H9 (cell line): ENCODE measurements at regions not wholly inside any gene's neighbourhood (a gene's known extent, or its start where the extent isn't known, plus 50 kb on each side); places are given as distances from the start of the nearest gene placed in this dataset.

ENCODE experiments used
- DNase-seq: peaks from one replicate; pipeline ENCODE4 v3.0.0-alpha.2; 2017
- H2AFZ ChIP-seq: one replicate; pipeline ENCODE4 v1.6.1; 2013; ENCODE audit warnings: mild to moderate bottlenecking, low read length, control low read depth, moderate library complexity
- H2AK5ac ChIP-seq: 2 replicates; pipeline ENCODE4 v1.6.1; 2013; ENCODE audit warnings: low read length, control low read depth, mixed read lengths; ENCODE audit not compliant: insufficient read length
- H2BK120ac ChIP-seq: one replicate; pipeline ENCODE4 v1.6.1; 2013; ENCODE audit warnings: low read depth, mild to moderate bottlenecking, low read length, control low read depth, inconsistent platforms; ENCODE audit not compliant: poor library complexity, severe bottlenecking
- H2BK12ac ChIP-seq: 2 replicates; pipeline ENCODE4 v1.6.1; 2013; ENCODE audit warnings: low read length, control low read depth, mixed read lengths, low read depth; ENCODE audit not compliant: insufficient read length
- H2BK15ac ChIP-seq: 2 replicates; pipeline ENCODE4 v1.6.1; 2013; ENCODE audit warnings: low read depth, low read length, control low read depth
- H2BK20ac ChIP-seq: one replicate; pipeline ENCODE4 v1.6.1; 2013; ENCODE audit warnings: low read depth, mild to moderate bottlenecking, low read length, control low read depth, inconsistent platforms; ENCODE audit not compliant: poor library complexity, severe bottlenecking
- H2BK5ac ChIP-seq: 2 replicates; pipeline ENCODE4 v1.6.1; 2013; ENCODE audit warnings: low read length, control low read depth, mixed read lengths; ENCODE audit not compliant: insufficient read length
- H3K14ac ChIP-seq: 2 replicates; pipeline ENCODE4 v1.6.1; 2013; ENCODE audit warnings: low read length, control low read depth; ENCODE audit not compliant: insufficient read depth
- H3K18ac ChIP-seq: 2 replicates; pipeline ENCODE4 v1.6.1; 2013; ENCODE audit warnings: low read depth, mild to moderate bottlenecking, mixed read lengths, low read length, control low read depth; ENCODE audit not compliant: insufficient read length
- H3K23ac ChIP-seq: 2 replicates; pipeline ENCODE4 v1.6.1; 2013; ENCODE audit warnings: low read length, control low read depth, mixed read lengths, low read depth; ENCODE audit not compliant: insufficient read length
- H3K23me2 ChIP-seq: 2 replicates; pipeline ENCODE4 v1.6.1; 2013; ENCODE audit warnings: low read depth, mild to moderate bottlenecking, mixed read lengths, low read length, control low read depth; ENCODE audit not compliant: insufficient read length, poor library complexity, severe bottlenecking
- H3K27ac ChIP-seq: 2 replicates; pipeline ENCODE4 v1.5.1; 2013; ENCODE audit warnings: low read length, control low read depth, mixed read lengths, low read depth; ENCODE audit not compliant: insufficient read length
- H3K27me3 ChIP-seq: 2 replicates; pipeline ENCODE4 v1.6.1; 2013; ENCODE audit warnings: low read length, control low read depth, inconsistent platforms; ENCODE audit not compliant: insufficient read depth
- H3K4ac ChIP-seq: 2 replicates; pipeline ENCODE4 v1.6.1; 2013; ENCODE audit warnings: low read depth, mild to moderate bottlenecking, control low read depth, inconsistent platforms, low read length, moderate library complexity
- H3K4me1 ChIP-seq: 2 replicates; pipeline ENCODE4 v1.6.1; 2013; ENCODE audit warnings: low read length, control low read depth, inconsistent platforms; ENCODE audit not compliant: insufficient read depth
- H3K4me2 ChIP-seq: 2 replicates; pipeline ENCODE4 v1.6.1; 2013; ENCODE audit warnings: low read length, control low read depth, mixed read lengths; ENCODE audit not compliant: insufficient read length, insufficient read depth
- H3K56ac ChIP-seq: 2 replicates; pipeline ENCODE4 v1.6.1; 2013; ENCODE audit warnings: low read depth, mild to moderate bottlenecking, mixed read lengths, low read length, control low read depth; ENCODE audit not compliant: insufficient read length
- H3K79me1 ChIP-seq: 2 replicates; pipeline ENCODE4 v1.6.1; 2013; ENCODE audit warnings: low read depth, mild to moderate bottlenecking, moderate library complexity, low read length, control low read depth, inconsistent platforms; ENCODE audit not compliant: insufficient read depth, poor library complexity, severe bottlenecking
- H3K79me2 ChIP-seq: 2 replicates; pipeline ENCODE4 v1.6.1; 2013; ENCODE audit warnings: low read length, control low read depth, inconsistent platforms; ENCODE audit not compliant: insufficient read depth
- H3K9ac ChIP-seq: 2 replicates; pipeline ENCODE4 v1.6.1; 2013; ENCODE audit warnings: low read length, control low read depth, mixed read lengths; ENCODE audit not compliant: insufficient read length; ENCODE audit errors: extremely low read depth
- H3K9me3 ChIP-seq: one replicate; pipeline ENCODE4 v1.6.1; 2013; ENCODE audit warnings: low read depth, low read length, inconsistent platforms; ENCODE audit not compliant: control insufficient read depth
- H3T11ph ChIP-seq: one replicate; pipeline ENCODE4 v1.6.1; 2013; ENCODE audit warnings: mild to moderate bottlenecking, low read length, control low read depth, inconsistent platforms
- H4K20me1 ChIP-seq: one replicate; pipeline ENCODE4 v1.6.1; 2013; ENCODE audit not compliant: control insufficient read depth, insufficient read length, insufficient read depth
- H4K5ac ChIP-seq: 2 replicates; pipeline ENCODE4 v1.6.1; 2013; ENCODE audit warnings: low read depth, mild to moderate bottlenecking, mixed read lengths, low read length, control low read depth; ENCODE audit not compliant: insufficient read length
- H4K8ac ChIP-seq: replicated peaks from 2 replicates; pipeline ENCODE4 v1.6.1; 2013; ENCODE audit warnings: low read length, control low read depth, mixed read lengths, low read depth; ENCODE audit not compliant: insufficient read length
- H4K91ac ChIP-seq: 2 replicates; pipeline ENCODE4 v1.6.1; 2013; ENCODE audit warnings: low read depth, mild to moderate bottlenecking, moderate library complexity, mixed read lengths, low read length, control low read depth; ENCODE audit not compliant: insufficient read length
- H3K27ac Mint-ChIP-seq, 3 experiments: 2 replicates in 2 of 3; 3 replicates in 1 of 3; pipeline ENCODE4 v1.8.0; 2020 to 2021; ENCODE audit warnings: mixed read lengths in 3 of 3, mild to moderate bottlenecking in 1 of 3, moderate library complexity in 1 of 3
- H3K27me3 Mint-ChIP-seq: 2 replicates; pipeline ENCODE4 v1.8.0; 2021; ENCODE audit warnings: low read depth, mild to moderate bottlenecking, moderate library complexity, mixed read lengths
- H3K36me3 Mint-ChIP-seq, 3 experiments: 2 replicates in 2 of 3; 3 replicates in 1 of 3; pipeline ENCODE4 v1.8.0; 2020 to 2021; ENCODE audit warnings: low read depth in 3 of 3, mixed read lengths in 3 of 3; ENCODE audit not compliant: insufficient read depth in 1 of 3
- H3K4me1 Mint-ChIP-seq, 2 experiments: 2 replicates each; pipeline ENCODE4 v1.8.0; 2020; ENCODE audit warnings: mixed read lengths in 2 of 2
- H3K4me3 Mint-ChIP-seq, 2 experiments: 2 replicates in 1 of 2; 3 replicates in 1 of 2; pipeline ENCODE4 v1.8.0; 2020 to 2021; ENCODE audit warnings: mild to moderate bottlenecking in 2 of 2, mixed read lengths in 2 of 2, moderate library complexity in 1 of 2
- H3K9me3 Mint-ChIP-seq, 2 experiments: 2 replicates in 1 of 2; 3 replicates in 1 of 2; pipeline ENCODE4 v1.8.0; 2020; ENCODE audit warnings: mild to moderate bottlenecking in 2 of 2, mixed read lengths in 2 of 2, moderate library complexity in 1 of 2
- WGBS: extraction: QIAGEN DNeasy Blood & Tissue Kit; methylation state at CpG from one replicate; pipeline ENCODE4 v1.1.7; 2013; ENCODE audit warnings: missing lambda C conversion rate, low lambda C conversion rate, mixed read lengths; ENCODE audit not compliant: insufficient read length; ENCODE audit errors: extremely low coverage; 5-methylcytosine and 5-hydroxymethylcytosine counted together
- TF ChIP-seq, protein P1 (sequence below): fragments of 200-600 bp; sonication (generic); conservative IDR thresholded peaks from 3 replicates; pipeline ENCODE4 v1.8.0; 2021; ENCODE audit warnings: antibody characterized with exemption, mild to moderate bottlenecking

DNA sequence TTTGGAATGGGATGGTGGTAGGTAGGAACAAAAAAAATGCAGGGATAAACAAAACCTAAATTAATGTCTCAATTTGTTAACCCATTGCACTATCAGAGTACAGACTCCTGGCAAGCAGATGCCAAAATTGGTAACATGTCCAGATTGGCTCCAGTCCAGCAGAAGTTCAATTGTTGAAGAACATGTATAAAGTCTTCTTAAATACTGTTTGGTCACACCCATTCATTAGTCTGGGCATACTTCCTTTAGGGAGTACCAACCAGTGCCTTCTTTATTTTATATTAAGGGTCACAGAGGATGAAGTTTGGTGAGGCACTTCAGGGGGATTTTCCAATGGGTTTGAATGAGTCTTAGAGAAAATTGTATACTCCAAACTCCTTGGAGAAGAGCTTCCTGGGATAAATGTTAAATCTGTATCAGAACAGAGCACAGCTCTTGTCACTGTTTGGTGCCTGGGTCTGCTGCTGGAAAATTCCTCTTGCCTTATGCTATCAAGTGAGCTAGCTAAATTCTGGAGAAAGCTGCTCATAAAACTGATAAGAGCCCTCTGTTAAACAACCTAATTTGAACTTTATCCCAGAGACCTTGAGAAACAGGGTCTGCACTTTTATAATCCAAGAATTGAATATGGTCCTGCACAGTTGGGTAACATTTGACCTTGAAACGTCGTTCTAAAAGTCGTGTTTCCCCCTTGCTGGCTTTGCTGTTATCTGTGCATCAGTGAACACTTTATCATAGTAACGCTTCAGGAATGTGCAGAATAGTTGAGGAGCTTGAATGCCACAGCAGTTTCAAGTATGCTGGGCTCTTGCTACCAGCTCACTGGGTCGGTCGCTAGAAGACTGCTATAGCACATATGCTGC lies 334.1 kb upstream of the CITED2 start:
- TF ChIP-seq, protein P1, sequence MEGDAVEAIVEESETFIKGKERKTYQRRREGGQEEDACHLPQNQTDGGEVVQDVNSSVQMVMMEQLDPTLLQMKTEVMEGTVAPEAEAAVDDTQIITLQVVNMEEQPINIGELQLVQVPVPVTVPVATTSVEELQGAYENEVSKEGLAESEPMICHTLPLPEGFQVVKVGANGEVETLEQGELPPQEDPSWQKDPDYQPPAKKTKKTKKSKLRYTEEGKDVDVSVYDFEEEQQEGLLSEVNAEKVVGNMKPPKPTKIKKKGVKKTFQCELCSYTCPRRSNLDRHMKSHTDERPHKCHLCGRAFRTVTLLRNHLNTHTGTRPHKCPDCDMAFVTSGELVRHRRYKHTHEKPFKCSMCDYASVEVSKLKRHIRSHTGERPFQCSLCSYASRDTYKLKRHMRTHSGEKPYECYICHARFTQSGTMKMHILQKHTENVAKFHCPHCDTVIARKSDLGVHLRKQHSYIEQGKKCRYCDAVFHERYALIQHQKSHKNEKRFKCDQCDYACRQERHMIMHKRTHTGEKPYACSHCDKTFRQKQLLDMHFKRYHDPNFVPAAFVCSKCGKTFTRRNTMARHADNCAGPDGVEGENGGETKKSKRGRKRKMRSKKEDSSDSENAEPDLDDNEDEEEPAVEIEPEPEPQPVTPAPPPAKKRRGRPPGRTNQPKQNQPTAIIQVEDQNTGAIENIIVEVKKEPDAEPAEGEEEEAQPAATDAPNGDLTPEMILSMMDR: no peak
- Histone ChIP-seq H3K4me1 (no peaks in the 10 kb centered on the region), H2BK15ac (no peak overlapping the region), H3K4me2 (no peak overlapping the region), H3T11ph (no peak overlapping the region), H4K20me1 (no peaks in the 10 kb centered on the region), H2AK5ac (no peak overlapping the region), H3K9ac (no peak overlapping the region), H4K8ac (no peak overlapping the region), H4K5ac (no peak overlapping the region), H2AFZ (no peak overlapping the region), H2BK12ac (no peak overlapping the region), H3K79me1 (no peaks in the 10 kb centered on the region), H3K23ac (no peak overlapping the region), H3K9me3 (no peaks in the 10 kb centered on the region), H3K79me2 (no peaks in the 10 kb centered on the region), H2BK20ac (no peak overlapping the region), H4K91ac (no peak overlapping the region), H2BK120ac (no peak overlapping the region), H3K23me2 (no peaks in the 10 kb centered on the region), H3K56ac (no peak overlapping the region), H3K18ac (no peak overlapping the region), H3K27me3 (no peaks in the 10 kb centered on the region), H2BK5ac (no peak overlapping the region), H3K4ac (no peak overlapping the region), H3K27ac (no peak overlapping the region), H3K14ac (no peak overlapping the region)
- Mint-ChIP-seq H3K36me3 (peaks cover 0 to 5% (median 0%) of the 10 kb centered on the region in 3 experiments; a peak in 1 of 7 replicates), H3K9me3 (no peaks in the 10 kb centered on the region; a peak in 1 of 5 replicates), H3K4me1 (peaks cover 2 to 3% of the 10 kb centered on the region in 2 experiments; a peak in 2 of 4 replicates), H3K27ac (no peak overlapping the region; a peak in 1 of 7 replicates), H3K4me3 (no peak overlapping the region), H3K27me3 (no peaks in the 10 kb centered on the region)
- DNase-seq: no peak
- no CpG with 5 or more reads among the region's 6 CpGs for WGBS
